ENCODE measurements at regions not wholly inside any gene's neighbourhood (a gene's known extent, or its start where the extent isn't known, plus 50 kb on each side); places are given as distances from the start of the nearest gene placed in this dataset.

DNA sequence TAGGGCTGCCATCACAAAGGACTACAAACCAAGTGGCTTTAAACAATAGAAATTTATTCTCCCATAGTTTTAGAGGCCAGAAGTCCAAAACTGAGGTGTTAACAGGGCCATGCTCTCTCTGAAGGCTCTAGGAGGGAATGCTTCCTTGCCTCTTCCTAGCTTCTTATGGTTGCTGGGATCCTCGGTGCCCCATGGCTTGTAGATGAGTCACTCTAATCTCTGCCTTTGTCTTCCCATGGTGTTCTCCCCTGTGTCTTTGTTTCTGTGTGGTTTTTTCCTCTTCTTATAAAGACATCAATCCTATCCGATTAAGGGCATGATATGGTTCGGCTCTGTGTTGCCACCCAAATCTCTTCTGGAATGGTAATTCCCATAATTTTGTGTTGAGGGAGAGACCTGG, 178.8 kb upstream of the NREP start:
- Histone ChIP-seq H3K9me3 (ENCODE audit: low read length) (no peaks in the 10 kb centered on the region), H3K4me2 (ENCODE audit: low read length) (no peak overlapping the region), H3F3A (ENCODE audit: low read length, unreplicated experiment) (no peaks in the 10 kb centered on the region), H3K4me1 (ENCODE audit: insufficient read depth, low read length) (peaks cover 7% of the 10 kb centered on the region), H3K36me3 (ENCODE audit: low read depth, low read length) (no peaks in the 10 kb centered on the region), H3K4me3 (ENCODE audit: low read length) (no peak overlapping the region), H3K27me3 (ENCODE audit: low read length) (no peaks in the 10 kb centered on the region), H4K20me1 (ENCODE audit: low read length) (no peaks in the 10 kb centered on the region), H3K9me2 (replicated peaks; ENCODE audit: low read length) (no peaks in the 10 kb centered on the region), H3K79me2 (ENCODE audit: low read length) (no peaks in the 10 kb centered on the region), H2AFZ (ENCODE audit: low read length) (no peak overlapping the region), H3K9ac (ENCODE audit: low read length) (no peak overlapping the region), H3K27ac (ENCODE audit: low read length) (no peak overlapping the region)
- ChIA-PET CTCF (no interaction called here), POLR2A (ENCODE audit: unreplicated experiment) (no interaction called here)
- no TSS peak for BruUV-seq (replicated peaks)
- TF ChIP-seq, protein P1, sequence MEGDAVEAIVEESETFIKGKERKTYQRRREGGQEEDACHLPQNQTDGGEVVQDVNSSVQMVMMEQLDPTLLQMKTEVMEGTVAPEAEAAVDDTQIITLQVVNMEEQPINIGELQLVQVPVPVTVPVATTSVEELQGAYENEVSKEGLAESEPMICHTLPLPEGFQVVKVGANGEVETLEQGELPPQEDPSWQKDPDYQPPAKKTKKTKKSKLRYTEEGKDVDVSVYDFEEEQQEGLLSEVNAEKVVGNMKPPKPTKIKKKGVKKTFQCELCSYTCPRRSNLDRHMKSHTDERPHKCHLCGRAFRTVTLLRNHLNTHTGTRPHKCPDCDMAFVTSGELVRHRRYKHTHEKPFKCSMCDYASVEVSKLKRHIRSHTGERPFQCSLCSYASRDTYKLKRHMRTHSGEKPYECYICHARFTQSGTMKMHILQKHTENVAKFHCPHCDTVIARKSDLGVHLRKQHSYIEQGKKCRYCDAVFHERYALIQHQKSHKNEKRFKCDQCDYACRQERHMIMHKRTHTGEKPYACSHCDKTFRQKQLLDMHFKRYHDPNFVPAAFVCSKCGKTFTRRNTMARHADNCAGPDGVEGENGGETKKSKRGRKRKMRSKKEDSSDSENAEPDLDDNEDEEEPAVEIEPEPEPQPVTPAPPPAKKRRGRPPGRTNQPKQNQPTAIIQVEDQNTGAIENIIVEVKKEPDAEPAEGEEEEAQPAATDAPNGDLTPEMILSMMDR (conservative IDR thresholded peaks at IDR 0.05; ENCODE audit: low read depth, low read length) = no peak
- no peak for TF ChIP-seq EZH2 (IDR thresholded peaks at IDR 0.05; ENCODE audit: low read length, unreplicated experiment)
- no peak for TF ChIP-seq EZH2phosphoT487 (IDR thresholded peaks at IDR 0.05; ENCODE audit: borderline replicate concordance, low read length)
- ATAC-seq (no peak), DNase-seq (no peak)
- intact Hi-C loops (cut with micrococcal nuclease) = no loop called here

- H3K4me1 ChIP-seq (ENCODE audit: insufficient read depth, low read length) = peaks cover 15% of the 10 kb centered on the region
- H3K36me3 ChIP-seq (ENCODE audit: low read depth, low read length) = no peaks in the 10 kb centered on the region
- ChIA-PET POLR2A (ENCODE audit: unreplicated experiment) (no interaction called here), CTCF (no interaction called here)
- intact Hi-C loops (cut with micrococcal nuclease) = no loop called here
- H3K27me3 ChIP-seq (ENCODE audit: low read length) = no peaks in the 10 kb centered on the region
- ATAC-seq (no peak), DNase-seq (no peak)
- no peak overlapping the region for H3K27ac ChIP-seq (ENCODE audit: low read length)
- TF ChIP-seq EZH2phosphoT487 (IDR thresholded peaks at IDR 0.05; ENCODE audit: borderline replicate concordance, low read length) (no peak), EZH2 (IDR thresholded peaks at IDR 0.05; ENCODE audit: low read length, unreplicated experiment) (no peak)
- TF ChIP-seq, protein P1 (conservative IDR thresholded peaks at IDR 0.05; ENCODE audit: low read depth, low read length) = no peak
- no peak overlapping the region for H2AFZ ChIP-seq (ENCODE audit: low read length)
- no peaks in the 10 kb centered on the region for H3K79me2 ChIP-seq (ENCODE audit: low read length)
- no peak overlapping the region for H3K9ac ChIP-seq (ENCODE audit: low read length)
- BruUV-seq (replicated peaks) = no TSS peak
- no peak overlapping the region for H3K4me3 ChIP-seq (ENCODE audit: low read length)
- no peaks in the 10 kb centered on the region for H4K20me1 ChIP-seq (ENCODE audit: low read length)
- no peaks in the 10 kb centered on the region for H3F3A ChIP-seq (ENCODE audit: low read length, unreplicated experiment)
- no peaks in the 10 kb centered on the region for H3K9me3 ChIP-seq (ENCODE audit: low read length)
- H3K4me2 ChIP-seq (ENCODE audit: low read length) = no peak overlapping the region
- H3K9me2 ChIP-seq (replicated peaks; ENCODE audit: low read length) = no peaks in the 10 kb centered on the region
These were observed 178.0 kb upstream of the NREP start for GRCh38 chr5:111935009-111935408.

- Histone ChIP-seq H3K27ac (ENCODE audit: low read length) (no peak overlapping the region), H3K4me3 (ENCODE audit: low read length) (no peak overlapping the region), H4K20me1 (ENCODE audit: low read length) (no peaks in the 10 kb centered on the region), H3K27me3 (ENCODE audit: low read length) (no peaks in the 10 kb centered on the region), H3K36me3 (ENCODE audit: low read depth, low read length) (no peaks in the 10 kb centered on the region), H2AFZ (ENCODE audit: low read length) (no peak overlapping the region), H3K9me2 (replicated peaks; ENCODE audit: low read length) (no peaks in the 10 kb centered on the region), H3F3A (ENCODE audit: low read length, unreplicated experiment) (no peaks in the 10 kb centered on the region), H3K79me2 (ENCODE audit: low read length) (no peaks in the 10 kb centered on the region), H3K4me2 (ENCODE audit: low read length) (no peak overlapping the region), H3K4me1 (ENCODE audit: insufficient read depth, low read length) (peaks cover 20% of the 10 kb centered on the region), H3K9me3 (ENCODE audit: low read length) (no peaks in the 10 kb centered on the region), H3K9ac (ENCODE audit: low read length) (no peak overlapping the region)
- no TSS peak for BruUV-seq (replicated peaks)
- CTCF ChIA-PET = no interaction called here
- POLR2A ChIA-PET (ENCODE audit: unreplicated experiment) = no interaction called here
- TF ChIP-seq EZH2phosphoT487 (IDR thresholded peaks at IDR 0.05; ENCODE audit: borderline replicate concordance, low read length) (no peak), EZH2 (IDR thresholded peaks at IDR 0.05; ENCODE audit: low read length, unreplicated experiment) (no peak)
- TF ChIP-seq, protein P1 (conservative IDR thresholded peaks at IDR 0.05; ENCODE audit: low read depth, low read length) = no peak
- DNase-seq (no peak), ATAC-seq (no peak)
- intact Hi-C loops (cut with micrococcal nuclease) = no loop called here
These were observed 177.5 kb upstream of the NREP start for GRCh38 chr5:111934511-111934910.
